ENCODE measurements at regions not wholly inside any gene's neighbourhood (a gene's known extent, or its start where the extent isn't known, plus 50 kb on each side); places are given as distances from the start of the nearest gene placed in this dataset.

- FAIRE-seq (no peak), DNase-seq (ENCODE audit: insufficient read length, low spot score) (no peak)
- no peak for TF ChIP-seq POU2F2 (IDR thresholded peaks at IDR 0.05; ENCODE audit: low read depth, low read length)
- TF ChIP-seq PAX5 (IDR thresholded peaks at IDR 0.05; ENCODE audit: insufficient read depth, low read length, severe bottlenecking) = no peak
- no peak for TF ChIP-seq POLR2A (IDR thresholded peaks at IDR 0.05; ENCODE audit: low read depth, low read length)
- no peak for TF ChIP-seq POLR2AphosphoS5 (IDR thresholded peaks at IDR 0.05; ENCODE audit: low read depth, low read length)
- TF ChIP-seq SPI1 (IDR thresholded peaks at IDR 0.05; ENCODE audit: low read depth, low read length) = no peak
Observed at GRCh38 chr11:41578421-41579051, 119.1 kb upstream of the LRRC4C start.

- TF ChIP-seq SPI1 (IDR thresholded peaks at IDR 0.05; ENCODE audit: low read depth, low read length) (no peak), POLR2AphosphoS5 (IDR thresholded peaks at IDR 0.05; ENCODE audit: low read depth, low read length) (no peak), PAX5 (IDR thresholded peaks at IDR 0.05; ENCODE audit: insufficient read depth, low read length, severe bottlenecking) (no peak), TAF1 (IDR thresholded peaks at IDR 0.05; ENCODE audit: low read depth, low read length) (no peak), POLR2A (IDR thresholded peaks at IDR 0.05; ENCODE audit: low read depth, low read length) (no peak), POU2F2 (IDR thresholded peaks at IDR 0.05; ENCODE audit: low read depth, low read length) (no peak)
- DNase-seq (ENCODE audit: insufficient read length, low spot score) (no peak), FAIRE-seq (no peak)
Observed at GRCh38 chr11:41579546-41579945, 120.1 kb upstream of the LRRC4C start.

GRCh38 chr11:41609511-41609910 lies 150.1 kb upstream of the LRRC4C start:
- FAIRE-seq (no peak), DNase-seq (ENCODE audit: insufficient read length, low spot score) (no peak)
- TF ChIP-seq SPI1 (IDR thresholded peaks at IDR 0.05; ENCODE audit: low read depth, low read length) = no peak
- no peak for TF ChIP-seq PAX5 (IDR thresholded peaks at IDR 0.05; ENCODE audit: insufficient read depth, low read length, severe bottlenecking)
- TF ChIP-seq TAF1 (IDR thresholded peaks at IDR 0.05; ENCODE audit: low read depth, low read length) = no peak
- no peak for TF ChIP-seq POU2F2 (IDR thresholded peaks at IDR 0.05; ENCODE audit: low read depth, low read length)
- TF ChIP-seq POLR2A (IDR thresholded peaks at IDR 0.05; ENCODE audit: low read depth, low read length) = no peak
- TF ChIP-seq POLR2AphosphoS5 (IDR thresholded peaks at IDR 0.05; ENCODE audit: low read depth, low read length) = no peak

- no peak for FAIRE-seq
- TF ChIP-seq PAX5 (IDR thresholded peaks at IDR 0.05; ENCODE audit: insufficient read depth, low read length, severe bottlenecking) = no peak
- TF ChIP-seq POLR2AphosphoS5 (IDR thresholded peaks at IDR 0.05; ENCODE audit: low read depth, low read length) = no peak
- no peak for TF ChIP-seq POLR2A (IDR thresholded peaks at IDR 0.05; ENCODE audit: low read depth, low read length)
- no peak for TF ChIP-seq POU2F2 (IDR thresholded peaks at IDR 0.05; ENCODE audit: low read depth, low read length)
- no peak for TF ChIP-seq TAF1 (IDR thresholded peaks at IDR 0.05; ENCODE audit: low read depth, low read length)
- TF ChIP-seq SPI1 (IDR thresholded peaks at IDR 0.05; ENCODE audit: low read depth, low read length) = no peak
- DNase-seq (ENCODE audit: insufficient read length, low spot score) = no peak
Observed at GRCh38 chr11:41612415-41612814, 153.0 kb upstream of the LRRC4C start.

- DNase-seq (ENCODE audit: insufficient read length, low spot score) (no peak), FAIRE-seq (no peak)
- TF ChIP-seq PAX5 (IDR thresholded peaks at IDR 0.05; ENCODE audit: insufficient read depth, low read length, severe bottlenecking) (no peak), SPI1 (IDR thresholded peaks at IDR 0.05; ENCODE audit: low read depth, low read length) (no peak), POLR2A (IDR thresholded peaks at IDR 0.05; ENCODE audit: low read depth, low read length) (no peak), POU2F2 (IDR thresholded peaks at IDR 0.05; ENCODE audit: low read depth, low read length) (no peak), POLR2AphosphoS5 (IDR thresholded peaks at IDR 0.05; ENCODE audit: low read depth, low read length) (no peak), TAF1 (IDR thresholded peaks at IDR 0.05; ENCODE audit: low read depth, low read length) (no peak)
Observed at GRCh38 chr11:41613326-41613725, 153.9 kb upstream of the LRRC4C start.

- DNase-seq (ENCODE audit: insufficient read length, low spot score) = no peak
- no peak for FAIRE-seq
- TF ChIP-seq SPI1 (IDR thresholded peaks at IDR 0.05; ENCODE audit: low read depth, low read length) (no peak), PAX5 (IDR thresholded peaks at IDR 0.05; ENCODE audit: insufficient read depth, low read length, severe bottlenecking) (no peak), POU2F2 (IDR thresholded peaks at IDR 0.05; ENCODE audit: low read depth, low read length) (no peak), POLR2AphosphoS5 (IDR thresholded peaks at IDR 0.05; ENCODE audit: low read depth, low read length) (no peak), TAF1 (IDR thresholded peaks at IDR 0.05; ENCODE audit: low read depth, low read length) (no peak), POLR2A (IDR thresholded peaks at IDR 0.05; ENCODE audit: low read depth, low read length) (no peak)
Observed at GRCh38 chr11:41622707-41623359, 163.4 kb upstream of the LRRC4C start.

- TF ChIP-seq TAF1 (IDR thresholded peaks at IDR 0.05; ENCODE audit: low read depth, low read length) (no peak), POLR2A (IDR thresholded peaks at IDR 0.05; ENCODE audit: low read depth, low read length) (no peak), POU2F2 (IDR thresholded peaks at IDR 0.05; ENCODE audit: low read depth, low read length) (no peak), SPI1 (IDR thresholded peaks at IDR 0.05; ENCODE audit: low read depth, low read length) (no peak), POLR2AphosphoS5 (IDR thresholded peaks at IDR 0.05; ENCODE audit: low read depth, low read length) (no peak)
- DNase-seq (ENCODE audit: insufficient read length, low spot score) = no peak
- FAIRE-seq = no peak
Observed at GRCh38 chr11:41659985-41660384, 200.5 kb upstream of the LRRC4C start.

GRCh38 chr11:41660585-41660984 lies 201.1 kb upstream of the LRRC4C start:
- no peak for TF ChIP-seq TAF1 (IDR thresholded peaks at IDR 0.05; ENCODE audit: low read depth, low read length)
- TF ChIP-seq POLR2A (IDR thresholded peaks at IDR 0.05; ENCODE audit: low read depth, low read length) = no peak
- TF ChIP-seq SPI1 (IDR thresholded peaks at IDR 0.05; ENCODE audit: low read depth, low read length) = no peak
- no peak for TF ChIP-seq POLR2AphosphoS5 (IDR thresholded peaks at IDR 0.05; ENCODE audit: low read depth, low read length)
- TF ChIP-seq POU2F2 (IDR thresholded peaks at IDR 0.05; ENCODE audit: low read depth, low read length) = no peak
- no peak for TF ChIP-seq PAX5 (IDR thresholded peaks at IDR 0.05; ENCODE audit: insufficient read depth, low read length, severe bottlenecking)
- DNase-seq (ENCODE audit: insufficient read length, low spot score) (no peak), FAIRE-seq (no peak)

GRCh38 chr11:41665441-41666360 lies 206.2 kb upstream of the LRRC4C start:
- DNase-seq (ENCODE audit: insufficient read length, low spot score) = no peak
- no peak for FAIRE-seq
- TF ChIP-seq SPI1 (IDR thresholded peaks at IDR 0.05; ENCODE audit: low read depth, low read length) = no peak
- TF ChIP-seq TAF1 (IDR thresholded peaks at IDR 0.05; ENCODE audit: low read depth, low read length) = no peak
- no peak for TF ChIP-seq POU2F2 (IDR thresholded peaks at IDR 0.05; ENCODE audit: low read depth, low read length)
- no peak for TF ChIP-seq POLR2A (IDR thresholded peaks at IDR 0.05; ENCODE audit: low read depth, low read length)
- TF ChIP-seq POLR2AphosphoS5 (IDR thresholded peaks at IDR 0.05; ENCODE audit: low read depth, low read length) = no peak
- no peak for TF ChIP-seq PAX5 (IDR thresholded peaks at IDR 0.05; ENCODE audit: insufficient read depth, low read length, severe bottlenecking)

Measured in GM12891 (cell line).